ENCODE measurements at regions not wholly inside any gene's neighbourhood (a gene's known extent, or its start where the extent isn't known, plus 50 kb on each side); places are given as distances from the start of the nearest gene placed in this dataset.
"Not testable (repeated sequence)": the region's sequence is repeated elsewhere in the genome, so short reads cannot be mapped to it uniquely, and the experiment has no call there.

GRCh38 chr2:131966671-131967070 lies 195.1 kb downstream of the ANKRD30BL start:
- H3K4me2 ChIP-seq (replicated peaks; ENCODE audit: extremely low read depth, low read length, poor library complexity, severe bottlenecking); H3K4me3 ChIP-seq (replicated peaks in 1 of 3; ENCODE audit: low read depth in 2 of 3, low read length in 3 of 3); DNase-seq; H3K9ac ChIP-seq (ENCODE audit: insufficient read depth, low read length, poor library complexity, severe bottlenecking); H3K4me1 ChIP-seq (ENCODE audit: control insufficient read depth in 1 of 2, insufficient read depth in 2 of 2, low read length in 2 of 2); intact Hi-C loops (cut with micrococcal nuclease); H3K27ac Mint-ChIP-seq; H3K36me3 Mint-ChIP-seq; H3K4me1 Mint-ChIP-seq; H3K36me3 ChIP-seq (replicated peaks in 1 of 2; ENCODE audit: control insufficient read depth in 1 of 2, insufficient read depth in 2 of 2, low read length in 2 of 2); H3K79me2 ChIP-seq (ENCODE audit: insufficient read depth, low read length); H3K4me3 Mint-ChIP-seq; H4K20me1 ChIP-seq (ENCODE audit: insufficient read depth, low read length); H2AFZ ChIP-seq (ENCODE audit: insufficient read depth, low read depth, low read length, poor library complexity, severe bottlenecking); H3K27ac ChIP-seq (ENCODE audit: low read depth in 1 of 2, low read length in 2 of 2); H3K27me3 Mint-ChIP-seq (ENCODE audit: low read depth in 3 of 3); H3K27me3 ChIP-seq (ENCODE audit: control insufficient read depth in 2 of 2, insufficient read depth in 2 of 2, low read length in 2 of 2): not testable (repeated sequence)
- WGBS (ENCODE audit: insufficient coverage): 77% methylated on average over 7 of the region's 10 CpGs
- H3K9me3 ChIP-seq (replicated peaks in 1 of 2; ENCODE audit: control insufficient read depth in 1 of 2, insufficient read depth in 1 of 2, low read length in 2 of 2): peaks cover 7 to 13% of the 10 kb centered on the region in 2 donors
- peaks cover 0 to 16% (median 8%) of the 10 kb centered on the region in 7 donors for H3K9me3 Mint-ChIP-seq

DNA sequence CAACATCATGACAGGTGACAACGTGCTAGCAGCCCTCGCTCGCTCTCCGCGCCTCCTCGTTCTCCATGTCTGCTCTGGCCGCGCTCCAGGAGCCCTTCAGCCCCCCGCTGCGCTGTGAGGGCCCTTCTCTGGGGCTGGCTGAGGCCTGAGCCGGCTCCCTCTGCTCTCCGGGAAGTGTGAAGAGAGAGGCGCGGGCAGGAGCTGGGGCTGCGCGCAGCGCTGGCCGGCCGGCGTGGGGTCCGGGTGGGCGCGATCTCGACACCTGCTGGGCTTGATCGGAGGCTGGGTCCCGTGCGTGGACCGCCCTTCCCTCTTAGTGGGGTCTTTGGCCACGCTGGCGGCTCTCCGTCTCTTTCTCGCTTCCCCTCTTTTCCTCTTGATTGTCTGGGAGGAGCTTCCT lies 195.5 kb downstream of the ANKRD30BL start:
- peaks cover 7 to 13% of the 10 kb centered on the region in 2 donors for H3K9me3 ChIP-seq (replicated peaks in 1 of 2; ENCODE audit: control insufficient read depth in 1 of 2, insufficient read depth in 1 of 2, low read length in 2 of 2)
- no peaks in the 10 kb centered on the region for H4K20me1 ChIP-seq (ENCODE audit: insufficient read depth, low read length)
- DNase-seq: no peak
- Mint-ChIP-seq H3K27me3 (ENCODE audit: low read depth in 3 of 3) (no peaks in the 10 kb centered on the region), H3K36me3 (no peaks in the 10 kb centered on the region), H3K4me1 (no peaks in the 10 kb centered on the region), H3K27ac (peak overlapping the region in 1 of 7 donors; percentile 35), H3K9me3 (peaks cover 0 to 16% (median 8%) of the 10 kb centered on the region in 7 donors), H3K4me3 (no peak overlapping the region)
- no peak for TF ChIP-seq CTCF (IDR thresholded peaks at IDR 0.05)
- no peaks in the 10 kb centered on the region for H3K36me3 ChIP-seq (replicated peaks in 1 of 2; ENCODE audit: control insufficient read depth in 1 of 2, insufficient read depth in 2 of 2, low read length in 2 of 2)
- H3K4me1 ChIP-seq (ENCODE audit: control insufficient read depth in 1 of 2, insufficient read depth in 2 of 2, low read length in 2 of 2): no peaks in the 10 kb centered on the region
- no peak overlapping the region for H3K4me2 ChIP-seq (replicated peaks; ENCODE audit: extremely low read depth, low read length, poor library complexity, severe bottlenecking)
- no peaks in the 10 kb centered on the region for H3K79me2 ChIP-seq (ENCODE audit: insufficient read depth, low read length)
- intact Hi-C loops (cut with micrococcal nuclease): no loop called here
- no peaks in the 10 kb centered on the region for H3K27me3 ChIP-seq (ENCODE audit: control insufficient read depth in 2 of 2, insufficient read depth in 2 of 2, low read length in 2 of 2)
- no peak overlapping the region for H3K9ac ChIP-seq (ENCODE audit: insufficient read depth, low read length, poor library complexity, severe bottlenecking)
- H3K4me3 ChIP-seq (replicated peaks in 1 of 3; ENCODE audit: low read depth in 2 of 3, low read length in 3 of 3): no peak overlapping the region
- no peak overlapping the region for H3K27ac ChIP-seq (ENCODE audit: low read depth in 1 of 2, low read length in 2 of 2)
- no peak overlapping the region for H2AFZ ChIP-seq (ENCODE audit: insufficient read depth, low read depth, low read length, poor library complexity, severe bottlenecking)
- WGBS (ENCODE audit: insufficient coverage): 91% methylated on average over 23 of the region's 32 CpGs

DNA sequence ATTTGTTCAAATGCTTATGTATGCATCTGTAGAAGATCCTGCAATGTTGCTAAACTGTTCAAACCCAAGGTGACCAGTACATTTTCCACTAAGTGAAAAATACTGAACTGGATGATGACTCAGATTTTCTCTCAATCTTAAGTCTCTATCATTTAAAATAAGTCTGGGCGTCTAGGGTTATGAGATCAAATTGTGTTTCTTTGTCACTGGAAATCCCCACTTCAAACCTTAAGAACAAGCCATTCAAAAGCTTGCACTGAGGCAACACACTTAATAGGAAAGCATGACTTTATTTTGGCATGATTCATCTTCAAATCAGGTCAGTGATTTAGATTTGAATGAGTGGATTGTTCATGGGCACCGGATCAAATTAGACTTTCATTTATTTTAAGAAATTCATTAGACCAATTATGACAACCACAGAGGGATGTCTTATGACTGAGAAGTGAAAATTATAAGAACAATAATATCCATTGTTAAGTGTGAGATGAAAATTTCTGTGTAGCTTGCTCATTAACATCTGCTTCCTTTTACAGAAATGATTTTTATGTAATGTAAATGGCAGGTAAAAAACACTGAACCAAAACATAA lies 203.6 kb downstream of the ANKRD30BL start:
- H3K79me2 ChIP-seq (ENCODE audit: insufficient read depth, low read length); H3K9me3 Mint-ChIP-seq; H3K9ac ChIP-seq (ENCODE audit: insufficient read depth, low read length, poor library complexity, severe bottlenecking); H3K27me3 ChIP-seq (ENCODE audit: control insufficient read depth in 2 of 2, insufficient read depth in 2 of 2, low read length in 2 of 2); H3K36me3 ChIP-seq (replicated peaks in 1 of 2; ENCODE audit: control insufficient read depth in 1 of 2, insufficient read depth in 2 of 2, low read length in 2 of 2); H3K27ac Mint-ChIP-seq; H3K4me1 ChIP-seq (ENCODE audit: control insufficient read depth in 1 of 2, insufficient read depth in 2 of 2, low read length in 2 of 2); H3K4me3 Mint-ChIP-seq; H2AFZ ChIP-seq (ENCODE audit: insufficient read depth, low read depth, low read length, poor library complexity, severe bottlenecking); H3K36me3 Mint-ChIP-seq; H3K4me1 Mint-ChIP-seq; intact Hi-C loops (cut with micrococcal nuclease); H3K27ac ChIP-seq (ENCODE audit: low read depth in 1 of 2, low read length in 2 of 2); H3K4me3 ChIP-seq (replicated peaks in 1 of 3; ENCODE audit: low read depth in 2 of 3, low read length in 3 of 3); H3K9me3 ChIP-seq (replicated peaks in 1 of 2; ENCODE audit: control insufficient read depth in 1 of 2, insufficient read depth in 1 of 2, low read length in 2 of 2); DNase-seq; H3K27me3 Mint-ChIP-seq (ENCODE audit: low read depth in 3 of 3); H3K4me2 ChIP-seq (replicated peaks; ENCODE audit: extremely low read depth, low read length, poor library complexity, severe bottlenecking); H4K20me1 ChIP-seq (ENCODE audit: insufficient read depth, low read length): not testable (repeated sequence)
- no CpG with 5 or more reads among the region's 2 CpGs for WGBS (ENCODE audit: insufficient coverage)

- H3K4me2 ChIP-seq (replicated peaks; ENCODE audit: extremely low read depth, low read length, poor library complexity, severe bottlenecking); H3K4me3 ChIP-seq (replicated peaks in 1 of 3; ENCODE audit: low read depth in 2 of 3, low read length in 3 of 3); H3K9me3 Mint-ChIP-seq; H3K27ac ChIP-seq (ENCODE audit: low read depth in 1 of 2, low read length in 2 of 2); H3K9me3 ChIP-seq (replicated peaks in 1 of 2; ENCODE audit: control insufficient read depth in 1 of 2, insufficient read depth in 1 of 2, low read length in 2 of 2); H3K27ac Mint-ChIP-seq; DNase-seq; H3K9ac ChIP-seq (ENCODE audit: insufficient read depth, low read length, poor library complexity, severe bottlenecking); H3K36me3 Mint-ChIP-seq; H3K27me3 ChIP-seq (ENCODE audit: control insufficient read depth in 2 of 2, insufficient read depth in 2 of 2, low read length in 2 of 2); H3K4me3 Mint-ChIP-seq; H2AFZ ChIP-seq (ENCODE audit: insufficient read depth, low read depth, low read length, poor library complexity, severe bottlenecking); H3K27me3 Mint-ChIP-seq (ENCODE audit: low read depth in 3 of 3); intact Hi-C loops (cut with micrococcal nuclease); H3K4me1 Mint-ChIP-seq; H4K20me1 ChIP-seq (ENCODE audit: insufficient read depth, low read length); H3K36me3 ChIP-seq (replicated peaks in 1 of 2; ENCODE audit: control insufficient read depth in 1 of 2, insufficient read depth in 2 of 2, low read length in 2 of 2); H3K79me2 ChIP-seq (ENCODE audit: insufficient read depth, low read length); H3K4me1 ChIP-seq (ENCODE audit: control insufficient read depth in 1 of 2, insufficient read depth in 2 of 2, low read length in 2 of 2): not testable (repeated sequence)
These were observed 213.1 kb downstream of the ANKRD30BL start for GRCh38 chr2:131948641-131949040.
